GM21825 (cell line): ENCODE measurements at regions not wholly inside any gene's neighbourhood (a gene's known extent, or its start where the extent isn't known, plus 50 kb on each side); places are given as distances from the start of the nearest gene placed in this dataset.

Experiments used
- ATAC-seq: cut with Tn5 transposase; IDR thresholded peaks from one replicate; pipeline ENCODE4 v1.9.1; 2021; ENCODE audit warnings: mild to moderate bottlenecking, moderate library complexity; ENCODE audit not compliant: unreplicated experiment

DNA sequence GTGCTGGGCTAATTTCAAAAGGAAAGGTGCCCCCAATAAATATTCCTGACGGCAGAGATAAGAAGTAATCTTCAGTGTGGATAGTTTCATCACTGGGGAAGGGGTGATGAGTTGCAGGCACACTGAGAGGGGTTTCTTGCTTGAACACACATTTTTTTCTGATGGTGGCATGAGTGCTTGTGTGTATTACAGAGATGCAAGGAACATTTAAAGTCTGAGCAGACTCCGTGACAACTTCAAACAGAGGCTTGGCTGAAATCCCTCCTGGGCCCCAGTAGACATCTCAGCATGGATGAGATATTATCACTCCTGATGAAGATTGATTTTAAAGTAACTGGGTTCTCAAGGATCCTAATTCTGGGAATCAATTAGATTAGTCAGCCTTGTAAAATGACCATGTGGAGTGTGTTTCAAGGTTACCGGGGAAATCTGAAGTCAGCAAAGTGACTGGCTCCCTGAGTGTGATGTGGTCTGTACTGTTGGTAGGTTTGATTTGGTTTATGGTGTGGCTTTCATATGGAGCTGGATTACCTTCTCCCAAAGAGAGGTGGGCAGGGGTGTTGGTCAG, 435.8 kb upstream of the EEF2KMT start:
- no peak for ATAC-seq

DNA sequence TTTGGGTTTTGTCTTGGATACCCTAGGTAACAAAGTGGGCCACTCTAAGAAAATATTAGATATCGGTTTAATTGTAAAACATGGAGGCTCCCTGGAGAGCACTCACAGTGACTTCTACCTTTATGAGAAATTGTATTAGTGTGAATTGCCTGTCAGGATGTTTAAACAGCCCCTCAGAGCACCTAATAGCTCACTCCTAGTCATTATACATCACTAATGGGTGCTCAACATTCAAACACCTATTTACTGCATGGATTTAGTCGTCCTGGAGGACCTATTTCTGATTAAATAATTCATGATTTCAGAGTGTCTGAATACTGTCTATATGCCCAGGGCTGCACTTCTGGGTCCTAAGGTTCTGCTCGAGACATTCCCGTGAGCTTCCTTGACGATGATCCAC, 430.2 kb upstream of the EEF2KMT start:
- no peak for ATAC-seq

- no peak for ATAC-seq
Observed at GRCh38 chr16:5526826-5527225, 429.2 kb upstream of the EEF2KMT start.

DNA sequence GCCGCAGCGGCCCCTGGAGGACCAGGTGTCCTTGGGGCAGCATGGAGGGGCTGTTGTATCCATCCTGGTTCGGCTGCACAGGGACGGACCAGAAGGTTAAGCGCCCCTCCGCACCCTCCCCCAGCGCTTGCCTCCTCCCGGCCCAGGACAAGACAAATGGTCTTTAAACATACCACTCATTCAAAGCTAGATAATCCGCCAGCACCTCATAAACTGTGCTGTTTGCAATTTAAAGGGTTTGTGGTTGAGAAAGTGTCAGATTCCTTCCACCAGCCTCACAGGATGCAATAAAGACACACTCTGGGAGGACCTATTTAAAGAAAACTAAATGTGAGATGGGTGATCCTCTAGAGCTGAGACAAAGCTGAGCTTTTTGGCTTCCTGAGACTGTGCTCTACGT, 426.2 kb upstream of the EEF2KMT start:
- ATAC-seq = no peak

GRCh38 chr16:5516115-5516514, 418.5 kb upstream of the EEF2KMT start:
- ATAC-seq = no peak

- no peak for ATAC-seq
Observed at GRCh38 chr16:5512014-5512413, 414.4 kb upstream of the EEF2KMT start.

DNA sequence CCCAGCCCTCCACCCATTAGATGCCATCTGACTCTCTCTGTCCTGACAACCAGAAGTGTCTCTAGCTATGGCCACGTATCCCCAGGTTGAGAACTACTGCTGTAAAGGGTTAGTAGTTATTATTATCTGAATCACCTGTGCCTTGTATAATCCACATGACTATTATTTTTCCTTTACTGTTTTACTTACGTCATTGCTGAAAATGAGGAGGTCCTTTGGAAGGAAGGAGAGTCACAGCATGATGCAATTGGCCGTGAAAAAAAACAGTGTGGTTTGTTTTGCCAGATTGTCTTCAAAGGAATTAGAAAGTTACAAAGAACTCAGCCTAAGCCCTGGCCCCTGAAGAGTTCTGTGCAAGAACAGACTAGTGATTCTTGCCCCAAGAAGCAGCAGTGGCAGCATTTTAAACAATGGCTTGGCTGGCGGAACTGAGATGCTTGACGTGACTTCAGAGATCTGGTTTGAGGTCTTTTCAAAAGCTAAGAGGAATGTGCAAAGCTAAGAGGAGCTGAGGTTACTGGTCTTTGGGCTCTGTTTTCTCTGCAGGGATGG, 413.3 kb upstream of the EEF2KMT start:
- ATAC-seq = no peak

DNA sequence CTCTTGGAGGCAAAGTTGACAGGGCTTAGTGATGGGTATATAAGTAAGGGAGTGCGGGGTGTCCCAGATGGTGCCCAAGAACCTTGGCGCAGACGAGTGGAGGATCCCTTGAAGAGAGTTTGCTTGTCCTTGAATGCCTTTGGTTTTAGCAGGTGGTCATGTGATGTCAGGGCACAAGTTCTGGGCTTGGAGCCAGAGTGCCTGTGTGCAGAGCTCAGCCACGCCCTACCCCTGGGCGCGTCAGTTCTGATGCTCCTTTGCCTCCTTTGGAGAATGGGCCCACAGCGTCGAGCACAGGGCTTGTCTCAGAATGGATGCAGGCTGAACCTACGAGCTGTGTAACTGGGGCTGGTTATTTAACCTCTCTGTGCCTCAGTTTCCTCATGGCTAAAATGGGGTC, 412.2 kb upstream of the EEF2KMT start:
- no peak for ATAC-seq

DNA sequence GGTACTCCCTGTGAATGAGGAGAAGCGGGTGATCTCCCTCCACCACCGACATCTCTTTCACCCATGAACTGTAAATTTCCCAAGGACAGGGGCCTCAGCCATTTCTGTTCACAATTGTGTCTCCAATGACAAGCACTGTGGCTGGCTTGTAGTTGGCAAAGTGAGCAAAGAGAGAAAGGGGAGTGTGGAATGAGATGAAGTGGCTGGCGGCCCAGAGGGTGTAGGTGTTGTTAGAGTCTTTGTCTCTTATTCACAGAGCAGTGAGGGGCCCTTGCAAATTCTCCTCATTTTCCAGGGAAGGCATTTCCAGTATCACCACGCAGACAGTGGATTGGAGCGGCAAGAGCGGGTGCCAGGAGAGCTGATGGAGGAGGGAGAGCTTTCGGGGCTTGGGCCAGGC, 411.7 kb upstream of the EEF2KMT start:
- ATAC-seq = no peak

- no peak for ATAC-seq
Observed at GRCh38 chr16:5508371-5508770, 410.8 kb upstream of the EEF2KMT start.

GRCh38 chr16:5506021-5506420, 408.4 kb upstream of the EEF2KMT start:
- no peak for ATAC-seq

DNA sequence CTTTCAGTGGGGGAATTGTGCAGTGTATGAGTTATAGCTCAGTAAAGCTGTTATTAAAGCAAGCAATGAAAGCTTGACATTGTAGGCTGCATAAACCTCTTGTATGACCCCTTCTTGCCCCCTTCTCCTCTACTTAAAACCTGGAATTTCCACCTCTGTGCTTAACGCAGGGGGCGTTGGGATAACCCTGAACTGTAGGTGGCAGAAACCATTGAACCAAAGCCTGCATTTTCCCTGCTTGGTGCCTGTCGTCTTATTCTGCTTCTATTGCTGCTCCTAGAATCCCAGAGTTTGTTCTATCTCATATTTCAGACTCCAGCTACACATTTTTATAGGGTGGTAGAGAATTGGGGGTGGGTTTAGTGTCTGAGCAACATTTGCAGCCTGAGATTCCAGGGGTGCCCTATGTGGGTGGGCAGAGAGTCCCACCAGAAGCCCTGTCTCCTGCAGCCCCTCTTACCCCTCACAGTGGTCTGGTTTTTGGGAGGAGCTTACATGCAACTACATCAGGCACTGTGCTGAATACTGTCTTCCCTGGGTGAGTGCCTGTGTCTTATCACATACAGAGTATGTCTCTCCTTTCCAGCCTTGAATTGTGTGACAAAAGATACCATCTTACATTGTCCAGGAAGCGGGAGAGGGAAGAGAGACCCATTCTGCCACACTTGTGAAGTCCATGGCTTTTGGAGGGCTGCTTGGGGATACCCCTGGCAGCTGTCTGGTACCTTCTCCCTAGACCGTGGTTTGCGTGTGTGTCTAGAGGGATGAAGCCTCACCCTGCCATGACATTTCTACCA, 407.7 kb upstream of the EEF2KMT start:
- ATAC-seq = no peak

DNA sequence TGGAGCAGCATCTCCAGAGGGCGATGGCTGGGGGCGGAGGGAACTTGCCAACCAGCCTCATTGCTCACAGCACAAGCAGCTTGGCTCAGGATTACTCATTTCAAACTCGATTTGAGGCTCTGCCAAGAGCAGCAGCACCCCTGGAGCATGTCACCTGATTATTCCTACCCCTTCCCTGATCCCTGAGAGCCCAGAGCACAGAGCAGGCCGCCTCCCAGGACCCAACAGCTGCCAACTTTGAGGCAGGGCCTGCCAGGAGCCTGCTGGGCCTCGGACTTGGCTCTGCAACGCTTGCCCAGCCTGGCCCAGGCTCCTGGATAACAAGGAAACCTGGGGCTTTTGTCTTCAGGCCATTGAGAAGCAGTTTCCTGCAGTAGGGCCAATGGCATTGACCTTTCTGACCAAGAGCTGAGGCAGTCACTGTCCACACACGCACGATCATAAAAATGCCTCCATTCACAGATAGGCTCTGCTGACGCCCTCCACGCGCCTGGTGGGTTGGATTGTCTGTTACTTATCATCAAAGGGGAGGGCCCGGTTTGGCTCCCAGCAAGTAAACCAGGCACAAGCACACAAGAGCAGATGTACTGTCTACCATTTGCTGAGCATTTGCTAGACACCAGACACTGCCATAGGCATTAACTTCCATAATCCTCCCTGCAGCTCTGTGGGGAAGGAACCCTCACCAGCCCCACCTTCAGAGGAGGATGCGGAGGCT, 406.6 kb upstream of the EEF2KMT start:
- no peak for ATAC-seq

- ATAC-seq = no peak
Observed at GRCh38 chr16:5502944-5503343, 405.3 kb upstream of the EEF2KMT start.

DNA sequence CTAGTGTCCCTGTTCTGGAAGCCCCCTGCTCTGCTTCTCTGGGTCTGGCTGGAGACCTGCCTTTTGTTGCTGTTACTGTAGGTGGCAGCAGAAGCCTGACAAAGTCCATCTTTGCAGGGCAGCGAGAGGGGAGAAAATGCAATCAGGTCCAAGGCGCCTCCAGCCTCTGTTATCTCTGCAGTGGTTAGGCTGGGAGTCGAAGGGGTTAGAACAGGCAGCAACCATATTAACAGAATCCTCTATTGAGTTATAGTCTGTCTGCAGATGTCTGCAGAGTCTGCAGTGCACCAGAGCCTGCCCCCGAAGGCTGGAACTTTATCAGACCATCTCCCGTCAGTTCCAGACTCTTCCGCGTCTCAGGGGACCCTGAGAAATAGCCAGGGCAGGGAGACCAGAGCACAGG, 404.9 kb upstream of the EEF2KMT start:
- ATAC-seq = no peak

DNA sequence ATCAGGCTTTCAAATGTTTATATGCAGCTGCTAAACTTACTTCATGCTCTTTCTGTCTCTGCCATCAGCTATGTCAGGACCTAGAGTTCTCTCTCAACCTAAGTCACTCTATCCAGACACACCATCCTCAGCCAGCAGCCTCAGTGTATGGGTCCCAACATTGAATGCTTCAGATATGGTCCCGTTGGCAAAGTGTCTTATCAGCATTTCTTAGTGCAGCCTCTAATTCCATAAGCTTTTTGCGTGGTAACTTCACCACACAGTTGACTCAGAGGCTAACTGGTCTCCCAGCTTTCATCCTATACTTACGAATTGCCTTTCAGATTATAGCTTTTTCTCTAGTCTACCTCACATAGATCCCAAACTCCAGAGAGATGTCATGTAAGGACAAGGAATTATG, 402.9 kb upstream of the EEF2KMT start:
- ATAC-seq = no peak

DNA sequence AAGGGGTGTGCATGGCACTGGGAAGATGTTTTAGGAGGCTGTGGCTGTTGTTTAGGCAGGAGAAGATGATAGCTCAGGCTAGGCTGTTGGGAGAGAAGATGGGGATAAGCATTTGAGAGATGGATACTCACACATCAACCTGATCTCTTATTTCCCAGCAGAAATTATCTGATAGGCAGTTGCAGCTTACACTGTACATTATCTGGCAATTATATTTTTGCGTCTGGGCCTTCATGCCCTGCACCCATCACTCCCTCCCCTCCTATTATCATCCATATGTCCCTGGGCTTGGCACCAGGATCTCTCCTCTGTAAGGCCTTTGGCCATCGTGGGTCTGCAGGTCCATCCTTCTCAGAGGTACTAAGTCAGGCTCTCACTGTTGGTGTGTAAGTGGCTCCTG, 401.0 kb upstream of the EEF2KMT start:
- no peak for ATAC-seq

DNA sequence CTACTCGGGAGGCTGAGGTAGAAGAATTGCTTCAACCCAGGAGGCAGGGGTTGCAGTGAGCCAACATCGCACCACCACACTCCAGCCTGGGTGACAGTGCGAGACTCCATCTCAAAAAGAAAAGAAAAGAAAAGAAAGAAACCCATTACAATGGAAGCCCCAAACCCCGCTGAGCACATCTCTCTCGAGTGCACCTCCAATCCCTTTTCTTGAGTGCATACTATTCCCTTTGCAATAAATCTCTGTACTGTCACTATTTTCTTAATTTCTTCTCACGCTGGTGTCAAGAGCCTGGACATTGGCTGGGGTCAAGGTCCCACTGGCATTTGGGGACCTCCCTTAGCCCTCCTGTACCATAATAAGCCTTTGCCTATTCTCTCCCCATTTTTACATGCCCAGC, 398.4 kb upstream of the EEF2KMT start:
- ATAC-seq = no peak

DNA sequence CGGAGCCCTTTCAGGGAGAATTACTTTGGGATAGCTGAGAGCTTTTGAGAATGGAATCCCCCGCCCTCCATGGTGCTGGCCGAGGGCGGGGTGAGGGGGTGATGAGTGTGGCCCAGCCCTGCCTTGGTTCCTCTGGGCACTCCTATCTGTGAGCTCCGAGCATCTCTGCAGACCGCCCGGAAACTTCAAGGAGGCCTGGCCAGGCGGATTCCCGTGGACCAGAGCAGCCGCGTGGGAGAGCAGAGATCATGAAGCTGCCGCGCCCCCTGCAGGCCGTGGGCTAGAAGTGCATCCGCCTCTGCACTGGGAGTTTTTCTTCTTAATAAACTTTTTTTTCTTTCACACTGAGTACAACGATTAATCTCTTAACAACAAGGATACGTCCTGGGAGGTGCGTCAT, 392.9 kb upstream of the EEF2KMT start:
- no peak for ATAC-seq

DNA sequence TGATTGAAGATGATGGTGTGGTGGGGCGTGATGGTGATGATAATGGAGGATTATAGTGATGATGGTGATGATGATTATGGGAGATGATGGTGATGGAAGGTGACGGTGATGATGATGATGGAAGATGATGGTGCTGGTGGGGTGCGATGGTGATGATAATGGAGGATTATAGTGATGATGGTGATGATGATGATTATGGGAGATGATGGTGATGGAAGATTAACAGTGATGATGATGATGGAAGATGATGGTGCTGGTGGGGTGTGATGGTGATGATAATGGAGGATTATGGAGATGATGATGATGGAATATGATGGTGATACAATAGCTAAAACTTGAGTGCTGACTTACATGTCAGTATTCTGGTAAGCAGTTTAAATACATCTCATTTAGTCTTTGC, 391.0 kb upstream of the EEF2KMT start:
- ATAC-seq = no peak

DNA sequence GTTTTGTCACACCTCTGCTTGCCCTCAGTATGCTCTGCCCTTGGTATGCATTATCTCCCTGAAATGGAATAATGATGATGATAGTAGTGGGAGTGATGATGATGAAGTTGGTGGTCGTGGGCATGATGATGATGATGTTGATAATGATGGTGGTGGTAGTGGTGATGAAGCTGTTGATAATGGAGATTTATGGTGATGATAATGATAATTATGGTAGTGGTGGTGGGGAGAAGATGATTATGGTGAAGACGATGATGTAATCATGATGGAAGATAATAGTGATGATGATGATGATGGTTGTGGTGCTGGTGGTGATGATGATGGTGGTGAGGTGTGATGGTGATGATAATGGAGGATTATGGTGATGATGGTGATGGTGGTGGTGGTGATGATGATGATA, 390.1 kb upstream of the EEF2KMT start:
- no peak for ATAC-seq

DNA sequence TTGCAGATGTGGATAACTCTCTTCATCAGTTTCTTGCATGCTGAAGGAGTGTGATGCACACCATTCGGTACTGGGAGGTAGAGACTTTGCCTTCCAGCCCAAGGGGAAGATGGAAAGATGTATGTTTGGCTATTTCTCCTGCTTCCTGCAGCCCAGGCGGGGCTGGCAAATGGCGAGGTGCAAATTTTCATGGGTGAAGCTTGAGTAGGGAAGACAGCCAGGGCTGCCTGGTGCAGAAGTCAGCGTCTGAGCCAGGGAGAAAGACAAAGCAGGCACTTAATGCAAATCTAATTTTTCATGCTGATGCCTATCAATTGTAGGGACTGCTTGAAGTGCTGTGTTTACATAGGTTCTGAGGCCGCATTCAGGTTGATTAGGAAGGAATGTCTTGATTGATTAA, 384.7 kb upstream of the EEF2KMT start:
- no peak for ATAC-seq
